SK-MEL-5 (cell line): ENCODE measurements at regions not wholly inside any gene's neighbourhood (a gene's known extent, or its start where the extent isn't known, plus 50 kb on each side); places are given as distances from the start of the nearest gene placed in this dataset.

Source experiments
- DNase-seq: peaks from one replicate; pipeline ENCODE4 v3.0.0-alpha.2; 2016; ENCODE audit warnings: low read depth, low spot score
- in situ Hi-C: cut with HindIII; loops from 2 replicates; pipeline ENCODE4 v1.10.0; 2016; ENCODE audit warnings: low sequenced_read_pairs, high pct_unique_total_duplicates, low pct_unique_long_range_greater_than_20kb
- small RNA-seq, 2 experiments: library from RNA; depleted of rRNA; stranded (forward); fragments of <200 nt; gene quantifications; one replicate each; pipeline ENCODE3, GENCODE V24; 2014

GRCh38 chr14:106848330-106849121 lies 1322.1 kb downstream of the TMEM121 start:
- peak; percentile 14 for DNase-seq
- in situ Hi-C loops = no loop called here

- DNase-seq = no peak
- in situ Hi-C loops = no loop called here
Measured at GRCh38 chr14:106850913-106851825, 1324.8 kb downstream of the TMEM121 start.

- peak; percentile 71 for DNase-seq
- in situ Hi-C loops = no loop called here
Measured at GRCh38 chr14:106872611-106873446, 1346.4 kb downstream of the TMEM121 start.

- in situ Hi-C loops = no loop called here
- DNase-seq = no peak
Measured at GRCh38 chr14:106874350-106874749, 1348.0 kb downstream of the TMEM121 start.

- DNase-seq = peak; percentile 17
- in situ Hi-C loops = no loop called here
Measured at GRCh38 chr14:106875503-106875902, 1349.1 kb downstream of the TMEM121 start.

- in situ Hi-C loops = no loop called here
- no peak for DNase-seq
Measured at GRCh38 chr14:106876711-106877110, 1350.3 kb downstream of the TMEM121 start.

GRCh38 chr14:106877517-106877916 lies 1351.1 kb downstream of the TMEM121 start:
- in situ Hi-C loops = no loop called here
- peak; percentile 25 for DNase-seq

- in situ Hi-C loops = no loop called here
- peak; percentile 67 for DNase-seq
Measured at GRCh38 chr14:106879241-106879640, 1352.9 kb downstream of the TMEM121 start.

DNA sequence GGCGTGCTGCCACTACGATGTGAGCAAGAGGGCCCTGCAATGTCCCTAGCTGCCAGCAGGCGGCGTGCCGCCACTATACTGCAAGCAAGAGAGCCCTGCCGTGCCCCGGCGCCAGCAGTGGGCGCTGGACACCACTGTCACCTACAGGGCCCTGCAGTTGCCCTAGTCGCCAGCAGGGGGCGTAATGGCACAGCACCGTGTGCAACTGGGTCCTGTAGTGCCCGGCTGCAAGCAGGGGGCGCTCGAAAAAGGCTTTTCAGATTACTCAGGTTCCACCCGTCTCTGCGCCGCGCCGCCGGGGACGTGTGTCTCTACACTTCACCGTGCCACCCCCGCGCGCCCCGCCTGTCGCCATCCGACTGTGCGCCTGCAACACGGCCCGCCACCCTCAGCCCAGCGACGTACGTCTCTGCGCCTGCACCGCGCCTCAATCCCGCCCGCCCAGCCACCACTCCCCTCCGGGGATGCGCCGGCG lies 1356.9 kb downstream of the TMEM121 start:
- peak; percentile 20 for DNase-seq
- in situ Hi-C loops = no loop called here

Small RNA genes in the stretch of these regions (small RNA-seq; reads per million reads assigned to genes)
- gene AC244452.1 (0 reads per million in 2 experiments), gene IGHD1-1 (0 reads per million in 2 experiments), gene IGHD1-14 (0 reads per million in 2 experiments), gene IGHD1-20 (0 reads per million in 2 experiments), gene IGHD1-26 (0 reads per million in 2 experiments), gene IGHD1-7 (0 reads per million in 2 experiments), gene IGHD2-15 (0 reads per million in 2 experiments), gene IGHD2-2 (0 reads per million in 2 experiments), gene IGHD2-21 (0 reads per million in 2 experiments), gene IGHD2-8 (0 reads per million in 2 experiments), gene IGHD3-10 (0 reads per million in 2 experiments), gene IGHD3-16 (0 reads per million in 2 experiments), gene IGHD3-22 (0 reads per million in 2 experiments), gene IGHD3-3 (0 reads per million in 2 experiments), gene IGHD3-9 (0 reads per million in 2 experiments), gene IGHD4-11 (0 reads per million in 2 experiments), gene IGHD4-17 (0 reads per million in 2 experiments), gene IGHD4-23 (0 reads per million in 2 experiments), gene IGHD4-4 (0 reads per million in 2 experiments), gene IGHD5-12 (0 reads per million in 2 experiments), gene IGHD5-18 (0 reads per million in 2 experiments), gene IGHD5-24 (0 reads per million in 2 experiments), gene IGHD5-5 (0 reads per million in 2 experiments), gene IGHD6-13 (0 reads per million in 2 experiments), gene IGHD6-19 (0 reads per million in 2 experiments), gene IGHD6-25 (0 reads per million in 2 experiments), gene IGHD6-6 (0 reads per million in 2 experiments), gene IGHD7-27 (0 reads per million in 2 experiments), gene IGHJ1 (0 reads per million in 2 experiments), gene IGHJ1P (0 reads per million in 2 experiments), gene IGHJ2 (0 reads per million in 2 experiments), gene IGHJ2P (0 reads per million in 2 experiments), gene IGHJ3 (0 reads per million in 2 experiments), gene IGHJ3P (0 reads per million in 2 experiments), gene IGHJ4 (0 reads per million in 2 experiments), gene IGHJ5 (0 reads per million in 2 experiments), gene IGHJ6 (0 reads per million in 2 experiments), gene IGHV1-12 (0 reads per million in 2 experiments), gene IGHV1-14 (0 reads per million in 2 experiments), gene IGHV3-19 (0 reads per million in 2 experiments), gene IGHV3-57 (0 reads per million in 2 experiments), gene IGHV3-76 (0 reads per million in 2 experiments), gene IGHV5-78 (0 to 0.05 reads per million in 2 experiments), gene IGHV7-40 (0 reads per million in 2 experiments), gene IGHVII-1-1 (0 reads per million in 2 experiments), gene IGHVII-15-1 (0 reads per million in 2 experiments), gene IGHVII-22-1 (0 reads per million in 2 experiments), gene IGHVII-28-1 (0 reads per million in 2 experiments), gene IGHVII-33-1 (0 reads per million in 2 experiments), gene IGHVII-40-1 (0 reads per million in 2 experiments), gene IGHVII-44-2 (0 reads per million in 2 experiments), gene IGHVII-46-1 (0 reads per million in 2 experiments), gene IGHVII-49-1 (0 reads per million in 2 experiments), gene IGHVII-51-2 (0 reads per million in 2 experiments), gene IGHVII-53-1 (0 reads per million in 2 experiments), gene IGHVII-60-1 (0 reads per million in 2 experiments), gene IGHVII-62-1 (0 reads per million in 2 experiments), gene IGHVII-67-1 (0 reads per million in 2 experiments), gene IGHVII-74-1 (0 reads per million in 2 experiments), gene IGHVII-78-1 (0 reads per million in 2 experiments), gene IGHVIII-11-1 (0 reads per million in 2 experiments), gene IGHVIII-13-1 (0 reads per million in 2 experiments), gene IGHVIII-2-1 (0 reads per million in 2 experiments), gene IGHVIII-22-2 (0 reads per million in 2 experiments), gene IGHVIII-25-1 (0 reads per million in 2 experiments), gene IGHVIII-26-1 (0 reads per million in 2 experiments), gene IGHVIII-38-1 (0 reads per million in 2 experiments), gene IGHVIII-5-1 (0 reads per million in 2 experiments), gene IGHVIII-5-2 (0 reads per million in 2 experiments), gene IGHVIII-67-2 (0 reads per million in 2 experiments), gene IGHVIII-67-3 (0 reads per million in 2 experiments), gene IGHVIII-67-4 (0 reads per million in 2 experiments), gene IGHVIII-76-1 (0 reads per million in 2 experiments), gene IGHVIII-82 (0 reads per million in 2 experiments), gene MIR4507 (0 reads per million in 2 experiments), gene MIR4537 (0 reads per million in 2 experiments), gene MIR4538 (0 reads per million in 2 experiments), gene MIR4539 (0 reads per million in 2 experiments), gene MIR5195 (0 reads per million in 2 experiments), gene MIR8071-1 (0 reads per million in 2 experiments), gene MIR8071-2 (0 reads per million in 2 experiments), gene RNA5SP389 (0 reads per million in 2 experiments)
